GM23338 (cell line): ENCODE measurements at regions not wholly inside any gene's neighbourhood (a gene's known extent, or its start where the extent isn't known, plus 50 kb on each side); places are given as distances from the start of the nearest gene placed in this dataset.

Experiments
- ATAC-seq: fragments of 200-7000 bp; cut with Tn5 transposase; 3 replicates; pipeline ENCODE4 v1.9.1; 2020
- DNase-seq: peaks from one replicate; pipeline ENCODE4 v3.0.0-alpha.2; 2015; ENCODE audit warnings: low spot score
- H2AFZ ChIP-seq: fragments of 200-600 bp; sonication (generic); 2 replicates; pipeline ENCODE4 v1.8.0; 2016; ENCODE audit warnings: antibody characterized with exemption, mild to moderate bottlenecking, moderate library complexity
- H3F3A ChIP-seq: fragments of 200-600 bp; sonication (generic); replicated peaks from 2 replicates; pipeline ENCODE4 v1.8.0; 2017; ENCODE audit warnings: antibody characterized with exemption, mixed run types, low read depth
- H3K27ac ChIP-seq: fragments of 200-600 bp; sonication (generic); 2 replicates; pipeline ENCODE4 v1.6.1; 2016; ENCODE audit warnings: low read depth
- H3K27me3 ChIP-seq: fragments of 200-600 bp; sonication (generic); 2 replicates; pipeline ENCODE4 v1.8.0; 2016; ENCODE audit warnings: mild to moderate bottlenecking, mixed run types, moderate library complexity; ENCODE audit not compliant: insufficient read depth
- H3K36me3 ChIP-seq: fragments of 200-600 bp; sonication (generic); 2 replicates; pipeline ENCODE4 v1.8.0; 2016; ENCODE audit warnings: mild to moderate bottlenecking; ENCODE audit not compliant: insufficient read depth
- H3K4me1 ChIP-seq: fragments of 200-600 bp; sonication (generic); 2 replicates; pipeline ENCODE4 v1.8.0; 2016; ENCODE audit warnings: mild to moderate bottlenecking, moderate library complexity; ENCODE audit not compliant: insufficient read depth
- H3K4me2 ChIP-seq: fragments of 200-600 bp; sonication (generic); 2 replicates; pipeline ENCODE4 v1.7.1; 2017; ENCODE audit warnings: mixed run types
- H3K4me3 ChIP-seq: fragments of 200-600 bp; sonication (generic); 2 replicates; pipeline ENCODE4 v1.6.1; 2016; ENCODE audit warnings: mixed run types
- H3K79me2 ChIP-seq: fragments of 200-600 bp; sonication (generic); replicated peaks from 2 replicates; pipeline ENCODE4 v1.8.0; 2017; ENCODE audit warnings: mild to moderate bottlenecking; ENCODE audit not compliant: insufficient read depth
- H3K9me2 ChIP-seq: fragments of 200-600 bp; sonication (generic); 2 replicates; pipeline ENCODE4 v1.8.0; 2017; ENCODE audit not compliant: insufficient read depth
- H4K20me1 ChIP-seq: fragments of 200-600 bp; sonication (generic); replicated peaks from 2 replicates; pipeline ENCODE4 v1.8.0; 2017; ENCODE audit warnings: mild to moderate bottlenecking; ENCODE audit not compliant: insufficient read depth
- H3K27ac Mint-ChIP-seq: 2 replicates; pipeline ENCODE4 v1.8.0; 2020; ENCODE audit warnings: inconsistent platforms, mild to moderate bottlenecking, moderate library complexity, mixed read lengths
- H3K27me3 Mint-ChIP-seq: 3 replicates; pipeline ENCODE4 v1.8.0; 2022; ENCODE audit warnings: low read depth, mild to moderate bottlenecking, moderate library complexity, mixed read lengths, inconsistent platforms; ENCODE audit not compliant: insufficient read depth, poor library complexity
- H3K36me3 Mint-ChIP-seq: 3 replicates; pipeline ENCODE4 v1.8.0; 2021; ENCODE audit warnings: low read depth, mild to moderate bottlenecking, inconsistent platforms, moderate library complexity, mixed read lengths
- H3K4me1 Mint-ChIP-seq: 3 replicates; pipeline ENCODE4 v1.8.0; 2020; ENCODE audit warnings: mild to moderate bottlenecking, inconsistent platforms, mixed read lengths
- H3K4me3 Mint-ChIP-seq: 3 replicates; pipeline ENCODE4 v1.8.0; 2021; ENCODE audit warnings: moderate library complexity, mild to moderate bottlenecking, inconsistent platforms, mixed read lengths
- H3K9me3 Mint-ChIP-seq: 3 replicates; pipeline ENCODE4 v1.8.0; 2020; ENCODE audit warnings: moderate library complexity, mild to moderate bottlenecking, inconsistent platforms, mixed read lengths
- NANOG ChIP-seq: IDR thresholded peaks from 2 replicates; pipeline ENCODE4 v1.6.1; 2016; ENCODE audit warnings: antibody characterized with exemption, borderline replicate concordance
- POLR2AphosphoS5 ChIP-seq: IDR thresholded peaks from 2 replicates; pipeline ENCODE4 v1.6.1; 2016; ENCODE audit warnings: antibody characterized with exemption, low read depth
- ZNF114 ChIP-seq: fragments of 250-450 bp; sonication (Bioruptor Pico); IDR thresholded peaks from 2 replicates; pipeline ENCODE4 v1.5.0; 2020; ENCODE audit warnings: mild to moderate bottlenecking, moderate library complexity
- TF ChIP-seq, protein P1 (sequence below): IDR thresholded peaks from one replicate; pipeline ENCODE4 v1.6.1; 2018; ENCODE audit warnings: antibody characterized with exemption; ENCODE audit not compliant: unreplicated experiment

- DNase-seq (peak; percentile 29), ATAC-seq (peak; percentile 85)
- H3K4me3 ChIP-seq: no peak overlapping the region
These were observed 96.8 kb downstream of the OR2K2 start for GRCh38 chr9:111232997-111233790.

DNA sequence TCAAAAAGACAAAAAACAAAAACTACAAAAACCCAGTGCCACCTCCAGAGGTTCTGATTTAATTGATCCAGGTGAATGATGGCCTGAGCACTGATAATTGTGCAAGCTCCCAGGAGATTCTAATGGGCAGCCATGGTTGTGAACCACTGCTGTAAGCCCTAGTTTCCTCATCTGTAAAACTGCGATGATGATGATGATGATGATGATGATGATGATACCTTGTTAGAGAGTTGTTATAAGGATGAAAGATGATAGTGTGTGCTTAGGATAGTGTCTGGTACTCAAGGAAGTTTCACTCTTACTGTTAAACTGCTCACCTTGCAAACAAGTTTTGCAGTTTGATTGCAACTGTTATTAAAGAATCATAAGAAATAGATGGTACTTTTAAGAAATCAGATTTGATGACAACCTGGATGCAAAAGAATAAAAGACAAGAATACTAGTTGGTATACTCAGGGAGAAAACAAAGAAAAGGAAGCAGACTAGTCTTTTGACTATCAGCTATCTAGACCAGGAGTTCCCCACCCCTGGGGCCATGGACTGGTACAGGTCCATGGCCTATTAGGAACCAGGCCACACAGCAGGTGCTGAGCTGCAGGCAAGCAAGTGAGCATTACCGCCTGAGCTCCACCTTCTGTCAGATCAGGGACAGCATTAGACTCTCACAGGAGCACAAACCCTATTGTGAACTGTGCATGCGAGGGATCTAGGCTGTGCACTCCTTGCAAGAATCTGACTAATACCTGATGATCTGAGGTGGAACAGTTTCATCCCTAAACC lies 98.0 kb downstream of the OR2K2 start:
- Histone ChIP-seq H3K4me3 (no peak overlapping the region), H3F3A (no peaks in the 10 kb centered on the region), H3K36me3 (no peaks in the 10 kb centered on the region), H4K20me1 (no peaks in the 10 kb centered on the region), H3K9me2 (no peaks in the 10 kb centered on the region), H3K27me3 (no peaks in the 10 kb centered on the region), H3K79me2 (no peaks in the 10 kb centered on the region), H3K27ac (no peak overlapping the region), H2AFZ (no peak overlapping the region), H3K4me2 (0 out of 2 replicates have a peak overlapping the region, but pooled peaks have one; percentile 3), H3K4me1 (peaks cover 18% of the 10 kb centered on the region)
- H3K4me3 Mint-ChIP-seq: no peak overlapping the region
- H3K9me3 Mint-ChIP-seq: no peaks in the 10 kb centered on the region
- no peak overlapping the region; the same call in 1 of the 2 replicates for H3K27ac Mint-ChIP-seq
- ATAC-seq (peak; percentile 56), DNase-seq (no peak)
- H3K27me3 Mint-ChIP-seq: peaks cover 5% of the 10 kb centered on the region
- no peaks in the 10 kb centered on the region for H3K36me3 Mint-ChIP-seq
- H3K4me1 Mint-ChIP-seq: peaks cover 27% of the 10 kb centered on the region
- TF ChIP-seq ZNF114 (CRISPR knock-in tag) (no peak), POLR2AphosphoS5 (no peak)
- TF ChIP-seq, protein P1, sequence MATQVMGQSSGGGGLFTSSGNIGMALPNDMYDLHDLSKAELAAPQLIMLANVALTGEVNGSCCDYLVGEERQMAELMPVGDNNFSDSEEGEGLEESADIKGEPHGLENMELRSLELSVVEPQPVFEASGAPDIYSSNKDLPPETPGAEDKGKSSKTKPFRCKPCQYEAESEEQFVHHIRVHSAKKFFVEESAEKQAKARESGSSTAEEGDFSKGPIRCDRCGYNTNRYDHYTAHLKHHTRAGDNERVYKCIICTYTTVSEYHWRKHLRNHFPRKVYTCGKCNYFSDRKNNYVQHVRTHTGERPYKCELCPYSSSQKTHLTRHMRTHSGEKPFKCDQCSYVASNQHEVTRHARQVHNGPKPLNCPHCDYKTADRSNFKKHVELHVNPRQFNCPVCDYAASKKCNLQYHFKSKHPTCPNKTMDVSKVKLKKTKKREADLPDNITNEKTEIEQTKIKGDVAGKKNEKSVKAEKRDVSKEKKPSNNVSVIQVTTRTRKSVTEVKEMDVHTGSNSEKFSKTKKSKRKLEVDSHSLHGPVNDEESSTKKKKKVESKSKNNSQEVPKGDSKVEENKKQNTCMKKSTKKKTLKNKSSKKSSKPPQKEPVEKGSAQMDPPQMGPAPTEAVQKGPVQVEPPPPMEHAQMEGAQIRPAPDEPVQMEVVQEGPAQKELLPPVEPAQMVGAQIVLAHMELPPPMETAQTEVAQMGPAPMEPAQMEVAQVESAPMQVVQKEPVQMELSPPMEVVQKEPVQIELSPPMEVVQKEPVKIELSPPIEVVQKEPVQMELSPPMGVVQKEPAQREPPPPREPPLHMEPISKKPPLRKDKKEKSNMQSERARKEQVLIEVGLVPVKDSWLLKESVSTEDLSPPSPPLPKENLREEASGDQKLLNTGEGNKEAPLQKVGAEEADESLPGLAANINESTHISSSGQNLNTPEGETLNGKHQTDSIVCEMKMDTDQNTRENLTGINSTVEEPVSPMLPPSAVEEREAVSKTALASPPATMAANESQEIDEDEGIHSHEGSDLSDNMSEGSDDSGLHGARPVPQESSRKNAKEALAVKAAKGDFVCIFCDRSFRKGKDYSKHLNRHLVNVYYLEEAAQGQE: no peak

More at GRCh38 chr9:111232997-111233790, 96.8 kb downstream of the OR2K2 start:
- no peaks in the 10 kb centered on the region for H3K9me3 Mint-ChIP-seq
- peaks cover 5% of the 10 kb centered on the region for H3K27me3 Mint-ChIP-seq
- H3K4me1 Mint-ChIP-seq: peaks cover 29% of the 10 kb centered on the region
- H3K79me2 ChIP-seq: no peaks in the 10 kb centered on the region
- H3K27me3 ChIP-seq: no peaks in the 10 kb centered on the region
- peaks cover 18% of the 10 kb centered on the region for H3K4me1 ChIP-seq
- no peaks in the 10 kb centered on the region for H3K36me3 Mint-ChIP-seq
- H3K36me3 ChIP-seq: no peaks in the 10 kb centered on the region
- no peak for TF ChIP-seq NANOG
- TF ChIP-seq, protein P1: no peak
- H3K4me2 ChIP-seq: peak overlapping the region; percentile 20; the same call in 1 of the 2 replicates
- H4K20me1 ChIP-seq: no peaks in the 10 kb centered on the region
- H3K27ac ChIP-seq: no peak overlapping the region
- H3F3A ChIP-seq: no peaks in the 10 kb centered on the region
- H3K4me3 Mint-ChIP-seq: no peak overlapping the region
- no peak overlapping the region for H3K27ac Mint-ChIP-seq
- peak overlapping the region; percentile 70; the same call in 1 of the 2 replicates for H2AFZ ChIP-seq
- no peaks in the 10 kb centered on the region for H3K9me2 ChIP-seq
